GM13976 (cell line): ENCODE measurements at regions not wholly inside any gene's neighbourhood (a gene's known extent, or its start where the extent isn't known, plus 50 kb on each side); places are given as distances from the start of the nearest gene placed in this dataset.
A peak's percentile ranks its signal among the peaks of the same experiment; 100 is the strongest.

Experiments used
- DNase-seq: peaks from one replicate; pipeline ENCODE4 v3.0.0; 2012; ENCODE audit warnings: low spot score
- CTCF ChIP-seq: IDR thresholded peaks from 2 replicates; pipeline ENCODE4 v1.5.1; 2012; ENCODE audit warnings: borderline replicate concordance, mild to moderate bottlenecking; ENCODE audit not compliant: insufficient read depth; ENCODE audit errors: extremely low read depth, missing control alignments, control extremely low read depth
- in situ Hi-C: fragments of 300-500 bp; cut with MboI; formaldehyde crosslinking; loops from one replicate; pipeline ENCODE4 v1.12.0; 2022; ENCODE audit warnings: low sequenced_read_pairs, mixed read lengths, inconsistent platforms; ENCODE audit not compliant: unreplicated experiment

DNA sequence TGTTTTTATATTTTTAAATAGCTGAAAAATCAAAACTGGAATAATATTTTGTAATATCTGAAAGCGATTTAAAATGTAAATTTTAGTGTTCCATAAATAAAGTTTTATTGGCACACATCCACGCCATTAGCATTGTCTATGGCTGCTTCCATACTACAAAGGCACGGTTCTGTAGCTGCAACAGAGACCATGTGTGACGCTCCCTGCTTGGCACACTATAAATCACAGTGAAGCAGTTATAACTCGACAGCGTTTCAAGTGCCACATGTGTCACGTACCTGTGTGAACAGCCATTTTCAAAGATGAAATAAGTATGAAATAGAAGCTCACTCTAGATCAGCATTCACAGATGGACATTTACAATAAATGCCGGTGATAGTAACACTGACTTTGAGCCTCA lies 810.1 kb upstream of the WWC1 start:
- in situ Hi-C loops: no loop called here
- no peak for DNase-seq
- TF ChIP-seq CTCF: no peak

DNA sequence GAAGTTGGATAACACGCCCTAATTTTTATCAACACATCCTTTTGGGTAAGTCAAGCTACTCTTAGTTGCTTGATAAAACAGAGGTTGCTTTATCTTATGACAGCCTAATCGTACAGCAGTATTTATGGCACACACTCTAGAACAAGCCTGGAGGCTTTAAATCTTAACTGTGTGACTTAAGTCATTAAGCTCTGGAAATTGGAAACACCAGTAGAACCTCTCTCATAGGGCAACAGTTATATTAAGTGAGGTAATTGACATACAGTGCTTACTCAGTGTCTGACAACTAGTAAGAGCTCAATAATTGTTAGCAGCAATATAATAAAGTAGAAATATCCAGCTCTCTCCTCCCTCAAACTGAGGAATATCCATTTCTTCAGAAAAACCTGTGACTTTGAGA lies 808.9 kb upstream of the WWC1 start:
- in situ Hi-C loops: no loop called here
- TF ChIP-seq CTCF: no peak
- no peak for DNase-seq

GRCh38 chr5:167485061-167485774 lies 806.2 kb upstream of the WWC1 start:
- in situ Hi-C loops: no loop called here
- DNase-seq: no peak
- TF ChIP-seq CTCF: no peak

DNA sequence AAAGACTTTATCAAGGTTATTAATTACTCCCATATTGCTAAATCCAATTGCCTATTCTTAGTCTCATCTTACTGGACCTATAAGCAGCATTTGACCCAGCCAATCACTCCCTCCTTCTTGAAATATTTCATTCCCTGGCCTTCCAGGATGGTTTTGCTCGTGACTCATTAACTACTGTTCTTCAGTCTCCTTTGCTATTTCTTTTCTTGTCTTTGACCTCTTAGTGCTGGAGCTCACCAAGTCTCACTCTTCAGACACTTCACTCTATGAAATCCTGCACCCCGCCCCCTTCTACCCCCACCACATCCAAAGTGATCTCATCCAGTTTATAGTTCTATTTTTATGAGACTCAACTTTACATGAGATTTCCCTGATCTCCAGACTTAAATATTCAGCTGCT lies 803.1 kb upstream of the WWC1 start:
- TF ChIP-seq CTCF: no peak
- DNase-seq: no peak
- in situ Hi-C loops: no loop called here

- TF ChIP-seq CTCF: no peak
- peak; percentile 38 for DNase-seq
- in situ Hi-C loops: no loop called here
Observed at GRCh38 chr5:167489202-167489601, 802.2 kb upstream of the WWC1 start.

DNA sequence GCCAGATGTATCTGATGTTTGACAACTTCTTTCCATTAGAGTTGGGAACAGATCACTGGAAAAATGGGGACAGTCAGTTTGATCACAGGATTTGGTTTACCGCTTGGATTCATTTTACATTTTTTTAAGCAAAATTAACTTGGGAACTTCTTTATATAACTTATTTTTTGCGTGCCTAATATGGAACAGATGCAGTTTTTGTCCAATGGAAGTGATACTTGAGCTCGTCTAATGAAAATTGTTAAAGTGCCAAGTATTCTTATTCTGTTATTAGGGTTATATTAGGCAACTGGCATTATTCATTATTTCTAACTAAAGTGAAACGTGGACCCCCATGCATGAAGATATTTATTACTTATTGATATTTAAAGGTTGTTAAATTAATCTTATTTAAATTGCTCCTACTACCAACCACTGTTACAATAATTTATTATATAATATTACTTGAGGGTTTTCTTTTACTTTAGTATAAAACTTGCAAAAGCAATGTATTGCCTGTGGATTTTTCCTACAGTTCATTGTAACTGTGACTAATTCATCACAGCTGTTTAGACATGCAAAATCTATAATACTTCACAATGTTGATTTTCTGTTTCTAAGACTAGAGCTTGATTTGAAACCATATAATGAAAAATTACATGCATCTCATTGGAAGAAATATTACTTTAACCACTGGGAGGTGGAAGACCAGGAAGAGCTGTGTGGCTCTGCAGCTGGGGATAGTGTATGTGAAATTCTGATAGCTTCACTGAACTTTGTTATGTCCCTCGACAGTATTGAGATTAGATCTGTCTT lies 787.3 kb upstream of the WWC1 start:
- no peak for DNase-seq
- no peak for TF ChIP-seq CTCF
- in situ Hi-C loops: no loop called here
